ENCODE measurements at regions not wholly inside any gene's neighbourhood (a gene's known extent, or its start where the extent isn't known, plus 50 kb on each side); places are given as distances from the start of the nearest gene placed in this dataset.
"Not testable (repeated sequence)": the region's sequence is repeated elsewhere in the genome, so short reads cannot be mapped to it uniquely, and the experiment has no call there.

GRCh38 chr5:44117947-44118346 is 271.3 kb downstream of the FGF10 start:
- H3K27me3 Mint-ChIP-seq, H3K27ac Mint-ChIP-seq, H3K4me1 Mint-ChIP-seq, DNase-seq, H3K4me3 Mint-ChIP-seq, ATAC-seq, H3K9me3 Mint-ChIP-seq: not testable (repeated sequence)

DNA sequence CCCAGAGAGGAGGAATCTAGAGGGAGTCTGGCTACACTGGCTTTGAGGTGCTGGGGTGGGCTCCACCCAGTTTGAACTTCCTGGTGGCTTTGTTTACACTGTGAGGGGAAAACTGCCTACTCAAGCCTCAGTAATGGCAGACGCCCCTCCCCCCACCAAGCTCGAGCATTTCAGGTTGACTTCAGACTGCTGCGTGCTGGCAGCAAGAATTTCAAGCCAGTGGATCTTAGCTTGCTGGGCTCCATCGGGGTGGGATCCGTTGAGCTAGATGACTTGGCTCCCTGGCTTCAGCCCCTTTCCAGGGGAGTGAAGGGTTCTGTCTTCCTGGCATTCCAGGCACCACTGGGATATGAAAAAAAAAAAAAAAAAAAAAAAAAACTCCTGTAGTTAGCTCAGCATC is 281.0 kb downstream of the FGF10 start:
- H3K9me3 Mint-ChIP-seq = peaks cover 15 to 24% of the 10 kb centered on the region in 2 donors
- H3K4me3 Mint-ChIP-seq, H3K27ac Mint-ChIP-seq, DNase-seq, ATAC-seq, H3K27me3 Mint-ChIP-seq, H3K4me1 Mint-ChIP-seq: not testable (repeated sequence)

- no peaks in the 10 kb centered on the region for H3K27me3 Mint-ChIP-seq
- no peak overlapping the region for H3K27ac Mint-ChIP-seq
- H3K4me1 Mint-ChIP-seq = no peaks in the 10 kb centered on the region
- DNase-seq (no peak), ATAC-seq (no peak)
- peaks cover 5 to 12% of the 10 kb centered on the region in 2 donors for H3K9me3 Mint-ChIP-seq
- no peak overlapping the region for H3K4me3 Mint-ChIP-seq
Observed at GRCh38 chr5:44099643-44100042, 289.6 kb downstream of the FGF10 start.

GRCh38 chr5:44089424-44090144 is 299.6 kb downstream of the FGF10 start:
- no peak for DNase-seq
- no peak for ATAC-seq
- Mint-ChIP-seq H3K4me1 (no peaks in the 10 kb centered on the region), H3K27ac (no peak overlapping the region), H3K4me3 (no peak overlapping the region), H3K27me3 (no peaks in the 10 kb centered on the region), H3K9me3 (peaks cover 4 to 7% of the 10 kb centered on the region in 2 donors)

GRCh38 chr5:44085083-44085482 is 304.1 kb downstream of the FGF10 start:
- Mint-ChIP-seq H3K4me3 (no peak overlapping the region), H3K9me3 (peaks cover 7 to 9% of the 10 kb centered on the region in 2 donors), H3K27ac (no peak overlapping the region), H3K4me1 (no peaks in the 10 kb centered on the region), H3K27me3 (no peaks in the 10 kb centered on the region)
- ATAC-seq (no peak), DNase-seq (no peak)

DNA sequence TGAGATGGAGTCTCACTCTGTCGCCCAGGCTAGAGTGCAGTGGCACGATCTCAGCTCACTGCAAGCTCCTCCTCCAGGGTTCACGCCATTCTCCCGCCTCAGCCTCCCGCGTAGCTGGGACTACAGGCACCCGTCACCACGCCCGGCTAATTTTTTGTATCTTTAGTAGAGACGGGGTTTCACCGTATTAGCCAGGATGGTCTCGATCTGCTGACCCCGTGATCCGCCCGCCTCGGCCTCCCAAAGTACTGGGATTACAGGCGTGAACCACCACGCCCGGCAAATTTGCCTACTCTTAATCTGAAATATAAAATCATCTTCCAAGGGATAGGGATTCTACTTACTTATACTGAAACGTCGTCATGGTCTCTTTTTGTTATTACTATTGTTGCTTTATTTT is 314.7 kb downstream of the FGF10 start:
- H3K27ac Mint-ChIP-seq, H3K4me3 Mint-ChIP-seq, ATAC-seq, H3K27me3 Mint-ChIP-seq, H3K4me1 Mint-ChIP-seq, DNase-seq: not testable (repeated sequence)
- peaks cover 7 to 13% of the 10 kb centered on the region in 2 donors for H3K9me3 Mint-ChIP-seq

DNA sequence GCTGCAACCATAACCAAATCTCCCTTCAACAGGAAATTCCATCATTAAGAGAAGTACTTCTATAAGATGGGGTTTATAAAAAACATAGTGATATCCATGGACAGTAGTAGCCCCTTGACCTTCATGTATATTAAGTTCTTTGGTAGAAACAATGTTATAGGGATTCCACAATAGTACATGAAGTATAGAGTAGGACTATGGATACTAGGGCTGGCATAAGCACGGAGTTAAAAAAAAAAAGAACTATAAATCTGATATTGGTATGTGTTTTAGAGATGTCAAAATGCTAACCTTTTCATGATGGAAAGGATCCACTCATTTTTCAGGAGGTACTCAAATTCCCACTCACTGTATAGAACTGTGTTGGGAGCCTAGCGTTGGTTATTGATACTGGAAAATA is 337.6 kb downstream of the FGF10 start:
- Mint-ChIP-seq H3K27me3 (no peaks in the 10 kb centered on the region), H3K4me1 (no peaks in the 10 kb centered on the region), H3K4me3 (no peak overlapping the region), H3K9me3 (peaks cover 0 to 9% of the 10 kb centered on the region in 2 donors), H3K27ac (no peak overlapping the region)
- ATAC-seq = no peak
- no peak for DNase-seq

GRCh38 chr5:44048276-44048984 is 340.8 kb downstream of the FGF10 start:
- ATAC-seq = no peak
- H3K27ac Mint-ChIP-seq = no peak overlapping the region
- H3K4me1 Mint-ChIP-seq = no peaks in the 10 kb centered on the region

DNA sequence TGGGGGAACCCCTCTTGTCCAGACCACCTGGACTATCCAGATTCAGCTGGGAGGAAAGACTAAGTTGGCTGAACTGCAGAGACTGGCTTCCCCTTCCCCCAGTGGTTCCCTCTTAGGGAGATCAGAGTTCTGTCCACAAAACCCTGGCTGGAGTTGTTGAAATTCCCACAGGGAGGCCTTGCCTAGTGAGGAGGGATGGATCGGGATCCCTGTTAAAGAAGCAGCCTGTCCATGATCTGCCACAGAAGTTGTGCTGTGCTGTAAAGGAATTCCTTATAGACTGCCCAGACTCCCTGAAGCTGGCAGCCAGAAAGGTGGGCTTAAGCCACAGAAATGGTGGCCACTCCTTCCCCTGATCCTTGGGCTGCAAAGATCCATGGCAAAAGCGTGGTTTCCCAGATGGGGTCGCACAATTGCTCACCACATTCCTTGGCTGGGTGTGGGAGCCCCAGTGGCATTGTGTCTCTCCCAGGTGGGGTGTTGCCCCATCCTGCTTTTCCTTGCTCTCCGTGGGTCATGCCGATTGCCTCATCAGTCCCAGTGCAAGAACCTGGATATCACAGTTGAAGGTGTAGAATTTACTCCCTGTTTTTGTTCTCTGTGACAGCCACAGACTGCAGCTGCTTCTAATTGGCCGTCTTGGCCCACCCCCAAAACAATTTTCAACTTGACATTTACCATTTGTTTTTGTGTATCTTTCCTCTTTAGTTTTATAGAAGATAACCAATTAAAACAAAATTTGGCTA is 342.4 kb downstream of the FGF10 start:
- Mint-ChIP-seq H3K4me1 (no peaks in the 10 kb centered on the region), H3K4me3 (no peak overlapping the region)
- no peak for ATAC-seq

More at GRCh38 chr5:44048276-44048984, 340.8 kb downstream of the FGF10 start:
- peaks cover 19% of the 10 kb centered on the region in 2 donors for H3K9me3 Mint-ChIP-seq
- no peaks in the 10 kb centered on the region for H3K27me3 Mint-ChIP-seq
- DNase-seq = no peak
- no peak overlapping the region for H3K4me3 Mint-ChIP-seq

GRCh38 chr5:44044549-44044948 is 344.7 kb downstream of the FGF10 start:
- not testable (repeated sequence) for H3K4me3 Mint-ChIP-seq, H3K27me3 Mint-ChIP-seq, H3K4me1 Mint-ChIP-seq, DNase-seq, ATAC-seq
- Mint-ChIP-seq H3K9me3 (peaks cover 21 to 32% of the 10 kb centered on the region in 2 donors), H3K27ac (peak overlapping the region in 1 of 2 donors; percentile 64)

More for the DNA sequence above, 342.4 kb downstream of the FGF10 start:
- no peak overlapping the region for H3K27ac Mint-ChIP-seq
- H3K9me3 Mint-ChIP-seq = peaks cover 19% of the 10 kb centered on the region in 2 donors
- no peaks in the 10 kb centered on the region for H3K27me3 Mint-ChIP-seq
- DNase-seq = no peak

DNA sequence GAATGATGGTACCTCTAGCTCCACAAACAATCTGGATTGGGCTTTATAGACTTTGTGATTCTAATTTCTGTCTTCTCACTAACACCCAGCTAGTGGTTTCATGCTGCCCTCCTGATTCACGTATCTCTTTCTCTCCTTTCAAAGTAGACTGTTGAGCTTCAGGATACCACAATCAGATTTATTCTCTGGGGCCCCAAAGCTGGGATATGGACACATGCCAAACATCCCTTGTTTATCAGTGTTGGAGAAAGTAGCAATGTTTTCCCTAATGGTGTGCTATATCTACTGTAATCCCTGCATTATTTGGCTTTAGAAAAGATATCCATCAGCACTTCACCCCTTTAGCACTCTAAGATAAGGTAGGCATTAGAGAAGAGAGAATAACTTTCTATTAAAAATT is 361.0 kb downstream of the FGF10 start:
- DNase-seq = no peak
- Mint-ChIP-seq H3K9me3 (peaks cover 0 to 21% of the 10 kb centered on the region in 2 donors), H3K4me1 (no peaks in the 10 kb centered on the region), H3K27ac (no peak overlapping the region), H3K27me3 (no peaks in the 10 kb centered on the region), H3K4me3 (no peak overlapping the region)
- no peak for ATAC-seq

- ATAC-seq (peak; percentile 28), DNase-seq (no peak)
- Mint-ChIP-seq H3K4me3 (no peak overlapping the region), H3K27me3 (no peaks in the 10 kb centered on the region), H3K4me1 (no peaks in the 10 kb centered on the region), H3K9me3 (peaks cover 4 to 8% of the 10 kb centered on the region in 2 donors), H3K27ac (peak overlapping the region in 1 of 2 donors; percentile 9)
Observed at GRCh38 chr5:44022622-44023021, 366.6 kb downstream of the FGF10 start.

DNA sequence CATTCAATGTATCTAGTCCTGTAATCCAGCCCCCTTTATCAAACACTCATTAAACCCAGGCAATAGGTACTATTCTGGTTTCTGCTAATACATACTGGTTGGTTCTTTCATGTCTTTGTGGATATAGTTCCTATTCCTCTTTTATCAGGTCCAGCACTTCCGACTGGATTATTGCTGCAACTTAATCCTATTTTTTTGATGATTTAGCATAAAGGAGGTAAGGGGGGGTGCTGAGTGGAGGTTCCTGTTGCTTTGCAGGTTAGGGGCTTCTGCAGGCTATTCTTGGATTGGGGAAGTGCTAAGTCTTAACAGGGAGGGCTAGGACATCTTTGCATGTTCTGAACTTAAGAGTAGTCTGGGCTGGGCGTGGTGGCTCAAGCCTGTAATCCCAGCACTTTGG is 377.7 kb downstream of the FGF10 start:
- no peak for DNase-seq
- peaks cover 2 to 15% of the 10 kb centered on the region in 2 donors for H3K9me3 Mint-ChIP-seq
- ATAC-seq = no peak

GRCh38 chr5:44002381-44002901 is 386.8 kb downstream of the FGF10 start:
- no peak overlapping the region for H3K27ac Mint-ChIP-seq
- no peak overlapping the region for H3K4me3 Mint-ChIP-seq
- ATAC-seq (no peak), DNase-seq (no peak)
- no peaks in the 10 kb centered on the region for H3K27me3 Mint-ChIP-seq
- H3K9me3 Mint-ChIP-seq = peaks cover 4% of the 10 kb centered on the region in 2 donors
- no peaks in the 10 kb centered on the region for H3K4me1 Mint-ChIP-seq

More for the DNA sequence above, 377.7 kb downstream of the FGF10 start:
- H3K27ac Mint-ChIP-seq = no peak overlapping the region
- H3K4me1 Mint-ChIP-seq = no peaks in the 10 kb centered on the region
- H3K4me3 Mint-ChIP-seq = no peak overlapping the region
- no peaks in the 10 kb centered on the region for H3K27me3 Mint-ChIP-seq

GRCh38 chr5:44001675-44002380 is 387.4 kb downstream of the FGF10 start:
- ATAC-seq = no peak
- no peaks in the 10 kb centered on the region for H3K4me1 Mint-ChIP-seq

More at GRCh38 chr5:44001675-44002380, 387.4 kb downstream of the FGF10 start:
- Mint-ChIP-seq H3K9me3 (peaks cover 4 to 8% of the 10 kb centered on the region in 2 donors), H3K4me3 (no peak overlapping the region), H3K27ac (no peak overlapping the region), H3K27me3 (no peaks in the 10 kb centered on the region)
- no peak for DNase-seq

Measured in stimulated activated naive CD8-positive, alpha-beta T cell treated with anti-CD3 and anti-CD28 coated beads, Interleukin-15, amount 100 ng/mL, for 72 hours (primary cell).